Muscle of leg (tissue), 3 donors: ENCODE measurements at regions not wholly inside any gene's neighbourhood (a gene's known extent, or its start where the extent isn't known, plus 50 kb on each side); places are given as distances from the start of the nearest gene placed in this dataset.

Source experiments
- DNase-seq: peaks from one replicate; pipeline ENCODE4 v3.0.0; 2013
- H3K27ac ChIP-seq: one replicate; pipeline ENCODE4 v1.5.1; 2013; ENCODE audit warnings: mild to moderate bottlenecking, low read length, control low read depth
- H3K27me3 ChIP-seq: one replicate; pipeline ENCODE4 v1.6.1; 2013; ENCODE audit warnings: low read length; ENCODE audit not compliant: control insufficient read depth, insufficient read depth
- H3K36me3 ChIP-seq: one replicate; pipeline ENCODE4 v1.6.1; 2013; ENCODE audit warnings: low read length; ENCODE audit not compliant: control insufficient read depth, insufficient read depth
- H3K4me1 ChIP-seq: one replicate; pipeline ENCODE4 v1.6.1; 2013; ENCODE audit warnings: low read length; ENCODE audit not compliant: control insufficient read depth, insufficient read depth
- H3K4me3 ChIP-seq: one replicate; pipeline ENCODE4 v1.5.1; 2013; ENCODE audit warnings: low read length, control low read depth
- H3K9me3 ChIP-seq: replicated peaks from 2 replicates; pipeline ENCODE4 v1.6.1; 2013; ENCODE audit warnings: low read depth, low read length; ENCODE audit not compliant: control insufficient read depth
- WGBS: methylation state at CpG from one replicate; pipeline ENCODE4 v1.1.5; 2013; ENCODE audit warnings: missing lambda C conversion rate; ENCODE audit not compliant: insufficient coverage; 5-methylcytosine and 5-hydroxymethylcytosine counted together

DNA sequence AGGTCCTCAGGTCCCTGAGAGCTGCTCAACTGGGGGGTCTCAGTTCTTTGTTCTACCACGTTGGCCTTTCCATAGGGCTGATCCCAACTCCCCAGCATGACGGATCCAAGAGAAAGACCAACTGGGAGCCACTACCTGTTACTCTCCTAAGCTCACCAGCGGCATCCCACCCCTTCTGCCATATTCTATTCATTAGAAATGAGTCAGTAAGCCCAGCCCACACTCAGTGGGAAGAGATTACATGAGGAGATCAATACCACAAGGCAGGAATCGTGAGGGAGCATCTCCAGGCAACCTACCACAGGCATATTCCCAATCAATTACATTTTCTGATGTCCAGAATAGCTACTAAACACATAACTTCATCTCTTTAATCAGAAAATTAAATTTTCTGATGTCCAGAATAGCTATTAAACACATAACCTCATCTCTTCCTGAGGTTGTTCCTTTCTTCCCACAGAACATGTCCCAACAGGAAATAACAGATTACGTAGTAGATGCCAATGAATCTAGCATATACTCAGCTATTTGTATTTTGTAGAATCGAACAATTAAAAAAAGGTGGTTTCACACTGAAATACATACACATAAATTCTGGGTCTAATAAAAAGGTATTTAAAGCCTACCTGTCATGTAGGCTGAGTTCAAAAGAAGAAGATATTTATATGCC lies 708.1 kb upstream of the ARGLU1 start:
- no peaks in the 10 kb centered on the region for H3K9me3 ChIP-seq
- WGBS: 95% methylated on average over 3 of the region's 6 CpGs

GRCh38 chr13:107275312-107275711 lies 707.4 kb upstream of the ARGLU1 start:
- Histone ChIP-seq H3K36me3 (no peaks in the 10 kb centered on the region), H3K4me3 (no peak overlapping the region), H3K9me3 (no peaks in the 10 kb centered on the region), H3K4me1 (no peaks in the 10 kb centered on the region), H3K27ac (no peak overlapping the region), H3K27me3 (no peaks in the 10 kb centered on the region)
- 100% methylated on average over 1 of the region's 4 CpGs for WGBS
- DNase-seq: no peak

More for the DNA sequence above, 708.1 kb upstream of the ARGLU1 start:
- H3K4me1 ChIP-seq: no peaks in the 10 kb centered on the region
- no peaks in the 10 kb centered on the region for H3K36me3 ChIP-seq
- no peaks in the 10 kb centered on the region for H3K27me3 ChIP-seq
- no peak overlapping the region for H3K27ac ChIP-seq
- no peak for DNase-seq
- H3K4me3 ChIP-seq: no peak overlapping the region

DNA sequence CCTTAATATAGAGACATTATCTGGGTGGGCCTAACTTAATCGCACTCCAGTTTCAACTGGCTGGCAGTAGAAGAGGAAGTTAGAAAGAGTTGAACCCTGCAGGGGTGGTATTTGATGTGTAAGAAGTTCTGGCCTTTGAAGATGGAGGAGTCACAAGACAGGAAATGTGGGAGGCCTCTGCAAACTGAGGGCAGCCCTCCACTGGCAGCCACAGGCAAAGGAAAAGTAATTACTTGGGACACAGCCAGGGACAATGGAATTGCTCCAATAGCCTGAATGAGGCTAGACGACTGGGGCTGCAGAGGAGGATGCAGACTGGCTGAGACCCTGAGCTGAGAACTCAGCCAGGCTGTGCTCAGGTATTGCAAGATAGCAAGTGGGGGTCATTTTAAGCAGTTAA lies 703.3 kb upstream of the ARGLU1 start:
- H3K36me3 ChIP-seq: no peaks in the 10 kb centered on the region
- H3K9me3 ChIP-seq: no peaks in the 10 kb centered on the region
- H3K4me1 ChIP-seq: no peaks in the 10 kb centered on the region
- DNase-seq: peak; percentile 50
- H3K27ac ChIP-seq: no peak overlapping the region
- 45% methylated on average over 2 of the region's 2 CpGs for WGBS
- H3K4me3 ChIP-seq: no peak overlapping the region
- H3K27me3 ChIP-seq: no peaks in the 10 kb centered on the region

GRCh38 chr13:107266657-107267056 lies 698.7 kb upstream of the ARGLU1 start:
- Histone ChIP-seq H3K9me3 (no peaks in the 10 kb centered on the region), H3K36me3 (no peaks in the 10 kb centered on the region), H3K4me3 (no peak overlapping the region), H3K27me3 (no peaks in the 10 kb centered on the region), H3K27ac (no peak overlapping the region), H3K4me1 (no peaks in the 10 kb centered on the region)
- DNase-seq: no peak
- 90% methylated on average over 1 of the region's 1 CpG for WGBS

GRCh38 chr13:107258599-107259187 lies 690.8 kb upstream of the ARGLU1 start:
- WGBS: 57% methylated on average over 1 of the region's 7 CpGs
- no peak for DNase-seq
- Histone ChIP-seq H3K27me3 (no peaks in the 10 kb centered on the region), H3K4me1 (no peaks in the 10 kb centered on the region), H3K9me3 (no peaks in the 10 kb centered on the region), H3K4me3 (no peak overlapping the region), H3K36me3 (no peaks in the 10 kb centered on the region), H3K27ac (no peak overlapping the region)

GRCh38 chr13:107254392-107254791 lies 686.5 kb upstream of the ARGLU1 start:
- WGBS: 88% methylated on average over 2 of the region's 4 CpGs
- no peaks in the 10 kb centered on the region for H3K36me3 ChIP-seq
- H3K4me1 ChIP-seq: no peaks in the 10 kb centered on the region
- no peak for DNase-seq
- no peak overlapping the region for H3K4me3 ChIP-seq
- no peaks in the 10 kb centered on the region for H3K9me3 ChIP-seq
- no peaks in the 10 kb centered on the region for H3K27me3 ChIP-seq
- no peak overlapping the region for H3K27ac ChIP-seq

- no CpG with 5 or more reads among the region's 2 CpGs for WGBS
- Histone ChIP-seq H3K9me3 (no peaks in the 10 kb centered on the region), H3K27ac (no peak overlapping the region), H3K4me1 (no peaks in the 10 kb centered on the region), H3K27me3 (no peaks in the 10 kb centered on the region), H3K4me3 (no peak overlapping the region), H3K36me3 (no peaks in the 10 kb centered on the region)
- no peak for DNase-seq
Measured at GRCh38 chr13:107252428-107252827, 684.5 kb upstream of the ARGLU1 start.

DNA sequence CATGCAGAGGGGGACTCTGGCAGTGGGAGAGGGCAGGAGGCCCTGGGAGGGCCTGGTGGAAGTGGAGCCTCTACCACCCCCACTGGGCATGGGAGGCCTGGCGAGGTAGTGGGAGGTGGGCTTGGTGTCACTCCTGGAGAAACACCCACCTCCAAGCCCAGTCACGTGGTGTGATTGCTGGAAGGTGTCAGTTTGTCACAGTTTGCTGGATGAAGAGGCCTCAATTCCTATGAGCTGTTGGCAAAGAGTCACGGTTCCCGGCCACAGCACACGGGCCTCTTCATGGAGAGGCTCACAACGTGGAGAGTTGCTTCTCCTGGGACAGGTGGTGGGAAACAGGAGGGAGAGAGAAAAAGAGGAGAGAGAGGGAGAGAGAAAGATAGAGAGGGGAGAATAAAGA lies 684.1 kb upstream of the ARGLU1 start:
- no peaks in the 10 kb centered on the region for H3K27me3 ChIP-seq
- WGBS: 39% methylated on average over 4 of the region's 6 CpGs
- no peak overlapping the region for H3K27ac ChIP-seq
- no peak for DNase-seq
- H3K9me3 ChIP-seq: no peaks in the 10 kb centered on the region
- no peak overlapping the region for H3K4me3 ChIP-seq
- no peaks in the 10 kb centered on the region for H3K4me1 ChIP-seq
- no peaks in the 10 kb centered on the region for H3K36me3 ChIP-seq

DNA sequence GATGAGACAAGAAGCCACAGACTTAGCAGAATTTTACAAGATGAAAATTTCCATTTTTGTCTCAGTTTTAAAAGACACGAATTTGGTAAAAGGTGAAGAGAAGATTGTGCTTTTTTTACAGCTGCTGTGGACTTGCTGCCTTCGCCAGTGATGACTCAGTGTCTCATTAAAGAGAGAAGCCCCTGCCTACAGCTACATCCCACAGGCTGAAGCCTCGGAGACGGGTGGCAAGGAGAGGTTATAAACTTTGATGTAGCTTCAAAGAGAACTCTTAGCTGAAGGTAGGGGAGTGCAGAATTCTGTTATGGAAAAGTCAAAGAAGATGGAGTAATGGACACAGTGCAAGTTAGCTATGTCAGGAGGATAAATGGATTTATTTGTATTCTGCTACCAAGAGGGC lies 683.4 kb upstream of the ARGLU1 start:
- H3K4me1 ChIP-seq: no peaks in the 10 kb centered on the region
- WGBS: no CpG with 5 or more reads among the region's 4 CpGs
- H3K4me3 ChIP-seq: no peak overlapping the region
- no peak for DNase-seq
- H3K27ac ChIP-seq: no peak overlapping the region
- no peaks in the 10 kb centered on the region for H3K36me3 ChIP-seq
- no peaks in the 10 kb centered on the region for H3K9me3 ChIP-seq
- H3K27me3 ChIP-seq: no peaks in the 10 kb centered on the region

DNA sequence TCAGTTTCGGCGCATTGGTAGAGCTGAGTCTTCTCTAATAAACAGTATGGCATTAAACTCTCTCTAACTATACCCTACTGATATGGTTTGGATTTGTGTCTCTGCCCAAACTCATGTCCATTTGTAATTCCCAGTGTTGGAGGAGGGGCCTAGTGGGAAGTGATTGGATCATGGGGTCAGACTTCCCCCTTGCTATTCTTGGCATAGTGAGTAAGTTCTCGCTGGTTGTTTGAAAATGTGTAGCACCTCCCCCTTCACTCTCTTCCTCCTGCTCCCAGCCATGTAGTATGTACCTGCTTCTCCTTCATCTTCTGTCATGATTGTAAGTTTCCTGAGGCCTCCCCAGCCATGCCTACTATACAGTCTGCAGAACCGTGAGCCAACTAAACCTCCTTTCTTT lies 682.7 kb upstream of the ARGLU1 start:
- WGBS: no CpG with 5 or more reads among the region's 4 CpGs
- Histone ChIP-seq H3K4me1 (no peaks in the 10 kb centered on the region), H3K4me3 (no peak overlapping the region), H3K27ac (no peak overlapping the region), H3K36me3 (no peaks in the 10 kb centered on the region), H3K27me3 (no peaks in the 10 kb centered on the region), H3K9me3 (no peaks in the 10 kb centered on the region)
- DNase-seq: no peak

DNA sequence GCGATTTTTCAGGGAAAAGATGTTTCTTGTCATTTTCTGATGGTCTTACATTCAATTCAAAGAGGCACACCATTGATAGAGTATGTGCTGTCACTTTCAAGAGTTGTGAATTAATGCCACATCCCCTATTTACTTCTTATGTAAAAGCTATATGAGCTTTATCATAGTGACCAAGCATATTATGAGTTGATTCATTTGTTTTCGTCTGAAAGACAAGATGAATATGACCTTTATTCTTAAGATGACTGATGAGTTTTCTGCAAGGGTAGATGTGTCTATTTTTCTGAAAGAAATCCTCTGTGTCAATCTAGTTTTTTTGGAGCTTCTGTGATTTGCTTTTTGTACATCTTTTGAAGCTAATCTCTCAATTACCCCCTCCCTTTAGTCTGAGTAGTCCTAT lies 676.3 kb upstream of the ARGLU1 start:
- no peak for DNase-seq
- no peaks in the 10 kb centered on the region for H3K4me1 ChIP-seq
- H3K9me3 ChIP-seq: no peaks in the 10 kb centered on the region
- H3K27me3 ChIP-seq: no peaks in the 10 kb centered on the region
- H3K27ac ChIP-seq: no peak overlapping the region
- no peak overlapping the region for H3K4me3 ChIP-seq
- no CpG with 5 or more reads among the region's 2 CpGs for WGBS
- H3K36me3 ChIP-seq: no peaks in the 10 kb centered on the region
